ENCODE measurements at regions not wholly inside any gene's neighbourhood (a gene's known extent, or its start where the extent isn't known, plus 50 kb on each side); places are given as distances from the start of the nearest gene placed in this dataset.

GRCh38 chr16:76729525-76729924 lies 452.3 kb downstream of the CNTNAP4 start:
- DNase-seq, result no peak

DNA sequence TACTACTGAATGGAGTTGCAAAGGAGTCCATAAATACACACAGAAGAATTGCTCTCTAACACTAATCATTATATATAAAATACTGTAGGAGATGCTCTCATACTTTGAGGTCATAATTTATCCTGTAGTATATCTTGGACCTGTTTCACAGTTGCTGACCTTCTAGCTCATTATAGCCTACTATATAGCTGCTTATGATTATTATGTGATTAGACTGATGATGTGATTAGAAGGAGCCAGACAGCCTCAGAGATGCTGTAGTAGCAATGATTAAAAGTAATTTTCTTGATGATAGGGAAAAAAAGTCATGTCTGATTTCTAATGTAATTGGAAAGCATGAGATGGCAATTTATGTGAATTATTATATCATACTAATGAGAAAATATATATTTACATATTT lies 455.7 kb downstream of the CNTNAP4 start:
- DNase-seq, result no peak

DNA sequence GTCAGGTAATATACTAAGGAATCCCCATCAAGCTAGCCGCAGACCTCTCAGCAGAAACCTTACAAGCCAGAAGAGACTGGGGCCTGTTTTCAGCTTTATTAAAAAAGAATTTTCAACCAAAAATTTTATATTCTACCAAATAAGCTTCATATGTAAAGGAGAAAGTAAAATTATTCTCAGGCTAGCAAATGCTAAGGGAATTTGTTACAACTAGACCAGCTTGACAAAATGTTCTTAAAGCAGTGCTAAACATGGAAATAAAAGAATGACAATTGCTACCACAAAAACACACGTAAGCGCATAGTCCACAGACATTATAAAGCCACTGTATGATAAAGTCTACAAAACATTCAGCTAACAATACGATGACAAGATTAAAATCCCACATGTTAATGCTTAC lies 449.4 kb upstream of the MON1B start:
- no peak for DNase-seq

GRCh38 chr16:76748461-76749348 lies 442.3 kb upstream of the MON1B start:
- DNase-seq, result no peak

DNA sequence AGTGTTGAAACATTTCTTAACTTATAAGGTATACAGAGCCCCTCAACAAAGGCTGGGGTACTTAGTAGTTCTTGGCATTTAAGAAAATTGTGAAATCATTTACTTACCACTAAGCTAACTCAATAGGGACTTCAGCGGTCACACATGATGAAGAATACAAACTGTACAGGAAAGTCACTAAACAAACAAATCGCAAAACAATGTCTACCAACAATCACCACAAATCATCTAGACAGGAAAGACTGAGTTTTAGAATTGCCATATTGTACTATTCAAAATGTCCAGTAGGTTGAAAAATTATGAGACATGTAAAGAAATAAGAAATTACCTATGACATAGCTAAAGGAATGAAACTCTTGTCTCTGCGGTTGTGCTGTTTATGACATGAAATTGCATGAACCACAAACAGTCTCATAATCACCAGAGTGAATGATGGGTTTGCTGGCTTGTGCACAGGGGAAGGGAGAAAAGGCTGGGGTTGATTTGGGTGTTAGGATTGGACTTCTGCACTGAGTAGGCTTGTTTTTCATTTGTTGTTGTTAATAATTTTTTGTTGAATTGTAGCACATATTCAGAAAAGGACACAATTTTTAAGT lies 441.1 kb upstream of the MON1B start:
- DNase-seq, result no peak

DNA sequence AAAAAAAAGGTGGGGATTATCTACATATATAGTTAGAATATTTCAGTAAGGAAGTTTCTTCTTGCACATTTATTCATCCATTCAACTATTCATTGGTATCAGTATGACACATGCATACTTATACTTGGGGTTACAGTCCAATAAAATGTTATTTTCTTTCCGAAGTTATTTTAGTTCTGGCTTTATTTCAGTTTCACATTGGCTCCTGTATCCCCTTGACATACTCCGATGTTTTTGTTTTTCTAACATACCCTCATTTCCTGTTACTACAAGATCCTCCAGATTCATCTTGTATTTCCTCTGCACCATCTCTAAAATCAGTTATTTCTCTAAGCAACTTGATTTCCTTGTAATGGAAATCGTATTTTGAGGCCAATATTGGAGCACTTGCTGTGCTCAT lies 435.5 kb upstream of the MON1B start:
- no peak for DNase-seq

DNA sequence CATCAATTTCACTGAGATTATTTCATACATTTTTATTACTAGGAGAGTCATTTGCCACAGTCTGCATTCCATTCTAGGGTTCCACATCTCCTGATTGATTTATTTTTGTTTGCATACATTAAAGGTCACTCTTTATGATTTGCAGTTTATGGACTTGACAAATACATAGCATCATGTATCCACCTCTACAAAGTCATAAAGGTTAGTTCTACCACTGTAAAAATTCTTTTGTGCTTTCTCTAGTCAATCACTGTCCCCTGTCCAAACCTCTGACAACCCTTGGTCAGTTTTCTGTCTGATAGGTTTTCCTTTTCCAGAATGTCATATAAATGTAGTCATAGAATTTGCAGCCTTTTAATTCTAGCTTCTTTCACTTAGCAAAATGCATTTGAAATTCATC lies 434.6 kb upstream of the MON1B start:
- no peak for DNase-seq

DNA sequence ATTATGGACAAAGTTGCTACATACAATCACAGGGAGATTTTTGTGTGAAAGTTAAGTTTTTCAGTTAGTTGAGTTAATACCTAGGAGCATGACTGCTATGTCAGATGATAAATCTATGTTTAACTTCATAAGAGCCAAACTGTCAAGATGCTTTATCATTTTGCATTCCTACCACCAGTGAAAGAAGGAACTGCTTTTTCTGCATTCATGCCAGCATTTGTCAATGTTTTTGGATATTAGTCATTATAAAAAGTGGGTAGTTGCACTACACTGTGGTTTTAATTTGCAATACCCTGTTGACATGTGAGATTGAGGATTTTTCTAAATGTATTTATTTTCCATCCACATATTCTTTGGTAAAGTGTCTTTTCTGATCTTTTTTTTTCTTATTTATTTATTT lies 434.0 kb upstream of the MON1B start:
- DNase-seq, result no peak

DNA sequence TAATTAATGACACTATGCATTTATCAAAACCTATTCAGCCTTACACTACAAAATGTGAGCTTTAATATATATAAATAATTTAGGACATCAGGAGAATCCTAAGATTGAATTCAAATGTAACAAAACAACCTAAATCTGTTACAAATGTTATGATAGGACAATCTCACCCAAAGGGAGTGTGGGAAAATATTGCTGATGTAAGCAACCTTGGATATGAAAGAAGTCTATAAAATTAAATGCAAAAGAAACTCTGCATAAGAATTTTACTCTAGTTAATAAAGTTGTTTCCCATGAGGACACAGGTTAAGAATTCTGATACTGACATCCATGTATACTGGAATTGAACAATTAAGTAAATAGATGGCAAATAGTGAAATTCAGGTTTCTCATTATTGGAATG lies 424.5 kb upstream of the MON1B start:
- DNase-seq, result no peak

- DNase-seq, result no peak
Observed at GRCh38 chr16:76768316-76768715, 422.7 kb upstream of the MON1B start.

GRCh38 chr16:76768948-76769347 lies 422.0 kb upstream of the MON1B start:
- DNase-seq, result no peak

- no peak for DNase-seq
Observed at GRCh38 chr16:76771216-76771615, 419.8 kb upstream of the MON1B start.

DNA sequence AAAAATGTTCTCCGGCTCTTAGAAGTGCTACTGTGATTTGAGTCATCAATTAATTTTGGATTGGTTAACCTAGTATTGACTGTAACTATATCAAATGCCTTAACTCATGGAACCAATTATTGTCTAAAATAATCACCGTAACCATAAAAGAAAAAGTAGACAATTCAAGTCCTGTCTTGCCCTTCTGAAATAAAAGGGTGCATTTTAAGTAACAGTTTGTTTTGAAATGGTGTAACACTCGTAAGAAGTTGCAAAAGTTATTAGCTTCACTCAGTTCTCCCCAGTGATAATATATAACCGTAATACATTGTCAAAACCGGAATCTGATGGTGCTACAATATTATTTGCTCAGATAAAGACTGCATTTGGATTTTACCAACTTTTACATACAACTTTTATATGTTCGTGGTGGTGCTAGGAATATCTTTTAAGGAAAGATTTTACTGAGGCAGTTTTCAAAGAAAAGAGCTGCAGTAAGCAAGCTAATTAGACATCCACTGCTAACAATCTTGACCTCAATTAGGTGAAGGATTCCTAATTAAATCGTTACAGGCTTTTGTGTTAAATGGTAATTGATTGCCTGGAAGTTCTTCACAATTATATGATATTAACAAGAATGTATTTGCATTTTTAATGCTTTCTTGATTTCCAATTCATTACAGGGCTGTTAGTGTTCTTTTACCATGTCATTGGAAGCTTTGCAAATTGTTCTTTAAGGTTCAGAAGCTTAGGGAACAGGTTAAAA lies 413.1 kb upstream of the MON1B start:
- no peak for DNase-seq

DNA sequence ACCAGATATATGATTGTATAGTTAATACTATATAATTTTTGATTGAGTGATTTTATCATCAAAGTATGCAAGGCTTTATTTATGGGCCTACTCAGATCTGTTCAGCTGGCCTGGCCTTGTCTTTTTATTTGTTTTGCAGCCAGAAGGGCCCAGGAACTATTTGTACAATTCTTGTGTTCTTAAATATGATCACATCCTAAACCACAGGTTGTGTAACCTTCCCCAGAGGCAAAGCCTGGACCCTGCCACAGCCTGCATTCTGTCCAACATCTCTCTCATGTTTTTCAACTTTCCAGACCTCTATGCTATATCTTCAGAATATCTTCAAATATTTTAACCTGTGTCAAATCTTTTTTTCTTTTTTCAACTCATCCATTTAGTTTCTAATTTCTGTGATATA lies 410.4 kb upstream of the MON1B start:
- DNase-seq, result no peak

DNA sequence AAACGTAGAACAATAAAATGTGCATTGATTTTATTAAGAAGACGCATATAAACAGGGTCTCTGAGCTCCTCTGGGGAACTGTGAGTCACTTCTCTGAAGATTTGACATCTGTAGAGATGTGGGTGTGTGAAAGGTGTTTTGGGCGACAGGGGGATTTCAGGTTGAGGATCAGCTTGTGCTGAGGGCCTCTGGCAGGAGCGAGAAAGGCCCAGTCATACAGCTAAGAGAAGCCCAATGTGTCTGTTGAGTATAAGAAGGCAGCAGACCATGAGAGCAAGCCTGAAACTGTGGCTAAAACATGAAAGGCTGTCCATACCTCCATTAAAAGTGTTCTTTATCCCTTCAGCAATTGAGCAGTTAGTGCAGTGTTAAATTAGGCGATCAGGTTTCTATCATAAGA lies 406.5 kb upstream of the MON1B start:
- DNase-seq, result no peak

- no peak for DNase-seq
Observed at GRCh38 chr16:76787394-76787793, 403.6 kb upstream of the MON1B start.

DNA sequence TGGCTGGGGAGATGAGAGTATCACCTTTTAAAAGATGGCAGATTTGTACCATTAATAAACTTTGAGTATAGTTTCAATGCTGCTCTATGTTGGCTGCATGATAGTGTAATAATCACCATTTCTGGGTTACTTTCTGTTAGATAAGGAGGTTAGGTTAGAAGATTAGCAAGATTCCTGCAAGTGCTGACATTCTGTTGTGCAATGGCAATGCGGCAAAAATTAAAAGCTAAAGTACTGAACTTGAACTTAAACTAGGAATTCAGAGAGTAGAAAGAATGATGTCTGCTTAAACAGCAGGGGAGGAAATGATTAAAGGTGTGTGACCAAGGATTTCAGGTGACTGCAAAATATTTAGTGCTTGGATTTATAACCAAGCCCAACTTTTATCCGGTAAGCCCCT lies 399.8 kb upstream of the MON1B start:
- DNase-seq, result no peak

DNA sequence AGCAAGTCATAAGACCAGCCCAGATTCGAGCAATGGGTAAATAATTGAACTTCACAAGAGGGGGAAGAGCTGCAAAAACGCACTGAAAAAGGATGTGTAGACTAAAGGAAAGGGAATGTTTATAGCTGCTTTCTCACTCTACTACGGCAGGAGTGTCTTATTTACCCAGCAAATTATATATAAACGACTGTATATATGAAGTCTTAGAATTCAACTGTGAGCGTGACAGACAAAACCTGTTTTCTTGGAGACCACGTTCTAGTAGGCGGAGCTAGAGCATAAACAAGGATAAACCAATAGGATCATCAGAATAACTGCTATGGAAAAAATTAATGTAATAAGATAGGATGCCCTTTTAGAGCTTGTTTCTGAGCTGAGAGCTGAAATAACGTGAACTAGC lies 394.6 kb upstream of the MON1B start:
- no peak for DNase-seq

DNA sequence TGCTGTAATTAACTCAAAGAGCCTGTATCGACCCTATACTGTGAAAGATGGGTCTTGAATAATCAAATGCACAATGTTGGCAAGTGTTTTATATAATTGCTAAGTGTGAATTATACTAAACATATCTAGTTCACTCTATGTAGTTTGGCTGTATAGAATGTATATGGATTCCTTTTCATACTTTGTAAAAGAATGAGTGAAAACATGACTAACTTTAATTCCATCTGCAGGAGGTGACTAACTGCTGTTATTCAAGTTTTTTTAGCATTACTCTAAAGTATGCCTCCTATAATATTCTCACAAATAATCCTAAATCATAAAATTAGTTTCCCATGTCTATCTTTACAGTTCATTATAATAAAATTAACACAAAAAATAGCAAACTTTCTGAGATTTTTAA lies 394.0 kb upstream of the MON1B start:
- no peak for DNase-seq

DNA sequence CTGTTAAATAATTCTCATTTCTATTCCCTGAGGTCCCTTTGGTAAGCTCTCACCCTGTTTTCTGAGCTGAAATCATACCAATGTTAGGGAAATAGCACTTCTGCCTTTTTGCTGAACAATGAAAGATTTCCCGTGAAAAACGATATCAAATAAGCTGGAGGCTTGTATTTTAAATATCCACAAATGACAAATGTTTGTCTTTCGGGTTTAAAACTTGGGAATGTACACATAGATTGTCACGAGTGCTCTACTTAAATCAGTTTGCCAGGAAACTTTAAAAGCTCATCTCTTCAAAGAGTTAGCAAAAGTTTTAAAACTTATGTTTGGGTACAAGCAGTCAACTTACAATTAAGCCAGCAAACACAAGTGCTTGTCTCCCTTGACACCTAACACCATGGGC lies 393.5 kb upstream of the MON1B start:
- no peak for DNase-seq

GRCh38 chr16:76800196-76800595 lies 390.8 kb upstream of the MON1B start:
- no peak for DNase-seq

DNA sequence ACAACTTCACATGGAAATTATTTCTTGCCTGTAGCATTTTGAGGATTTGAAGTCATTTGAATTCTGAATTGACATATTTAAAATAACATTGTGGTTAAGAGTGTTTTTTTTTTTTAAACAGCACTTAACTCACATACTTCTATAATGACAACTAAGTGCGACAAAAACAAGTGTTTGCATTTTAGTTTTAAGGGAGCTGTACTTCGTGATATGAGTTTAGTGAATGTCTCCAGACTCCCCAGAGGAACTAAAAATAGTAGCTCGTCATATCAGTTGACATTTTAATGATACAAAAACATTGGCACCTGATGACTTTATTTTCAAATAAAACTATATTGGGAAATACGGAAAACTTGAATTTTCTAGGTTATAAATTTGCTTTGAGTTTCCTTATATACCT lies 389.6 kb upstream of the MON1B start:
- DNase-seq, result no peak

DNA sequence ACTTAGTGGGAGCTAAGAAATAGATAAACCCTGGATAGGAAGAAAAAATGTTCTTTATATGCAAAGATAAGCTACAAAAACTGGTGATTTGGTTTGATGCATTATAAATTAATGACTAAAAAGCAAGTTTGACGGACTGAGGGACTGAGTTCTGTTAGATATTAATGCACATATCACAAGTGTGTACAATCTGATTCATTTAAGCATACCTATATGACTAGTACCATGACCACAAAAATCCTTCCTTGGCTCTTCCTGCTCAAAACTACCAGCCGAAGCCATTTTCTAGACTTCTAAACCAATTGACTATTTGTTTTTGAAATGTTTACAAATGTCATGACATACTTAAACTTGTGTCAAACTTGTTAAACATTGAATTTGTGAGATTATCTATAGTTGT lies 374.5 kb upstream of the MON1B start:
- DNase-seq, result no peak

- no peak for DNase-seq
Observed at GRCh38 chr16:76818606-76819181, 372.3 kb upstream of the MON1B start.

Measured in NCI-H2029 treated with DMSO at 0.1 percent for 48 hours (cell line).